Transverse colon (tissue), 3 donors: ENCODE measurements at regions not wholly inside any gene's neighbourhood (a gene's known extent, or its start where the extent isn't known, plus 50 kb on each side); places are given as distances from the start of the nearest gene placed in this dataset.

Source experiments
- POLR2A ChIP-seq: fragments of 450-650 bp; IDR thresholded peaks from one replicate; pipeline ENCODE4 v1.6.1; 2016; ENCODE audit warnings: antibody characterized with exemption, mild to moderate bottlenecking, moderate library complexity
- POLR2AphosphoS5 ChIP-seq, 3 donors: sonication (generic); formaldehyde crosslinking; IDR thresholded peaks; one replicate each; pipeline ENCODE4 v1.6.1; 2016; ENCODE audit warnings: antibody characterized with exemption in 3 of 3

DNA sequence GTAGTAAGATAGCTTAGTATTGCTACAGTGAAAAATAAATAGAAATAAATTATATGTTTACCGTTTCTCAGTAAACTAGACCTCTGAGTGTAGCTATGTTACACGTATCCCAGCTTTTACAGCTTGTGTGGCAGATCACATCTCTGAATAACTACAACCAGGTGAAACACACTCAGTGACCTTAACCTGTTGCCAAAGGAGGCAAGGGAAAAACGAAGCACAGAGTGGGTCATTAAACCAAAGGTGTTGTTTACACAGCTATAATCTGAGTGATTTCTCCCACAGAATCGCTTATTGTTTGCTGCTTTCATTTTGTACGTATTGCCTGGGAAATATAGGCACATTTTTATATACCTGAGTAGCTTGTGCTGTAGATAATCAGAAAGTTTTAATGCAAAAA lies 688.2 kb upstream of the KIF2B start:
- TF ChIP-seq POLR2A = no peak
- no peak for TF ChIP-seq POLR2AphosphoS5 (IDR thresholded peaks at IDR 0.05)
